ENCODE measurements at regions not wholly inside any gene's neighbourhood (a gene's known extent, or its start where the extent isn't known, plus 50 kb on each side); places are given as distances from the start of the nearest gene placed in this dataset.

DNA sequence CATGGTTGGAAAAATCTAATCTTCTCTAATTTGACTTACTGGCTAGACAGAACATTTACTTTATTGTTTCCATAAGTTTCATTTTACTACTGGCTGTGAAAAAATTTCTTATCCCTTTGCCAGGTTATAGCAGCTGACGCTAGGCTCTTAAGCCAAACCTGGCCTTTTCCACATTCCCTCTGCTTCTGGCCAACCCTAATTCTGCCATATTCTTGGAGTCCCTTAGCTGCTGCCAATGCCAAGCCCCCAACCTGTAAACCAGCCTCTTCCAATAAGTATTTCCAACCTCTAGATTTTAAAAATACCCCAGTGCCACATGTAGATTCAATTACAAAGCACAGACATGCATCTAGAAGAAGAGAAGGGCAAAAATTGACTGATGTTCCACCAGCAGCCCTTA lies 452.3 kb upstream of the MEX3C start:
- TF ChIP-seq, protein P1, sequence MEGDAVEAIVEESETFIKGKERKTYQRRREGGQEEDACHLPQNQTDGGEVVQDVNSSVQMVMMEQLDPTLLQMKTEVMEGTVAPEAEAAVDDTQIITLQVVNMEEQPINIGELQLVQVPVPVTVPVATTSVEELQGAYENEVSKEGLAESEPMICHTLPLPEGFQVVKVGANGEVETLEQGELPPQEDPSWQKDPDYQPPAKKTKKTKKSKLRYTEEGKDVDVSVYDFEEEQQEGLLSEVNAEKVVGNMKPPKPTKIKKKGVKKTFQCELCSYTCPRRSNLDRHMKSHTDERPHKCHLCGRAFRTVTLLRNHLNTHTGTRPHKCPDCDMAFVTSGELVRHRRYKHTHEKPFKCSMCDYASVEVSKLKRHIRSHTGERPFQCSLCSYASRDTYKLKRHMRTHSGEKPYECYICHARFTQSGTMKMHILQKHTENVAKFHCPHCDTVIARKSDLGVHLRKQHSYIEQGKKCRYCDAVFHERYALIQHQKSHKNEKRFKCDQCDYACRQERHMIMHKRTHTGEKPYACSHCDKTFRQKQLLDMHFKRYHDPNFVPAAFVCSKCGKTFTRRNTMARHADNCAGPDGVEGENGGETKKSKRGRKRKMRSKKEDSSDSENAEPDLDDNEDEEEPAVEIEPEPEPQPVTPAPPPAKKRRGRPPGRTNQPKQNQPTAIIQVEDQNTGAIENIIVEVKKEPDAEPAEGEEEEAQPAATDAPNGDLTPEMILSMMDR (IDR thresholded peaks at IDR 0.05), result no peak
- no peak for TF ChIP-seq POLR2A (IDR thresholded peaks at IDR 0.05)

Data from uterus (tissue), 2 donors.